ENCODE measurements at regions not wholly inside any gene's neighbourhood (a gene's known extent, or its start where the extent isn't known, plus 50 kb on each side); places are given as distances from the start of the nearest gene placed in this dataset.

DNA sequence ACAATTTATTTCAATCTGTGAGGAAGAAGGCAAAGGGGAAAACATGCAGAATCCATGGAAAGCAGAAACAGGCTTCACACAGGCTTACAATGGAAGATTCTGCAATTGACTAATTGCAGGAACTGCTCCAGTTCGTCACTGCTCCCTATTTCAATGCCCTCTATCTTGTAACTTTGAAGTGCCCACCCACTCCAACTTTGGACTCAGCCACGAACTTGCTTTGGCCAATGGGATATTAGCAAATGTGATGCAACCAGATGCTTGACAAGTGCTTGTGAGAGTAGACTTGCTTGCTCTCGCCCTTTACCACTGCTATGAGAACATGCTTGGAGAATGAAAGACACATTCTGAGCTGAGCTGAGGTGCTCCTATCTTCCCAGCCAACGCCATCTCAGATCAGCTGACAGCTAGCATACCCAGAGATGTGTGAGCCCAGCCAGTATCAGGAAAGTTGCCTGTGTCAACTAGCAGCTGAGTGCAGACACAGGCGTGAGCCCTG lies 105.7 kb upstream of the PTCHD1 start:
- no peak for DNase-seq
- TF ChIP-seq POLR2A (IDR thresholded peaks at IDR 0.05), result no peak
- no peak for TF ChIP-seq CTCF (IDR thresholded peaks at IDR 0.05)
- TF ChIP-seq POLR2AphosphoS5 (IDR thresholded peaks at IDR 0.05), result no peak
- no peak for TF ChIP-seq EP300 (IDR thresholded peaks at IDR 0.05)
- Histone ChIP-seq H3K9me3 (no peaks in the 10 kb centered on the region), H3K27ac (no peak overlapping the region), H3K4me3 (no peak overlapping the region), H3K27me3 (no peaks in the 10 kb centered on the region), H3K36me3 (no peaks in the 10 kb centered on the region), H3K4me1 (peaks cover 0 to 8% (median 0%) of the 10 kb centered on the region in 4 donors)
- 13 to 50% methylated on average over 5 of the region's 5 CpGs for WGBS, 2 donors
- intact Hi-C loops (cut with DNase I), result no loop called here

DNA sequence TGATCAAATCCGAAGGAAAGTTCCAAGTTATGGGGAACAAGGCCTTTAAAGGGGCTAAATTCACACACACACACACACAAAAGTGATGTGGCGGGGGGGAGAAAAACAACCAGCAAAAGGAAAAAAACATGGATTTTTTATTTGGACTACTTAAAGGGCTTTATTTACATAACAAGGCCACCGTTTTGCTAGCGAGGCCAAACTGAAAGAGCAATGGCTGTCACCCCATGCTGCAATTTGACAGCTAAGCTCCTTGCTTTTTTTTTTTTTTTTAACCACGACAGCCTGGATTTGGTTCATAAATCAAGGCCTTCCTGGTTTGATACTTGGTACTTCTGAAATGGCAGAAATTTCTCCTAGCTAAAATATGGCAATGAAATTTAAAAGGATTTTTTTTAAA lies 99.6 kb upstream of the PTCHD1 start:
- no peaks in the 10 kb centered on the region for H3K4me1 ChIP-seq
- TF ChIP-seq CTCF (IDR thresholded peaks at IDR 0.05) (no peak), POLR2A (IDR thresholded peaks at IDR 0.05) (no peak), EP300 (IDR thresholded peaks at IDR 0.05) (no peak), POLR2AphosphoS5 (IDR thresholded peaks at IDR 0.05) (no peak)
- no peaks in the 10 kb centered on the region for H3K9me3 ChIP-seq
- no peak overlapping the region for H3K27ac ChIP-seq
- WGBS, 2 donors, result 65 to 70% methylated on average over 5 of the region's 5 CpGs
- H3K27me3 ChIP-seq, result no peaks in the 10 kb centered on the region
- no peak for DNase-seq
- H3K36me3 ChIP-seq, result no peaks in the 10 kb centered on the region
- H3K4me3 ChIP-seq, result no peak overlapping the region
- intact Hi-C loops (cut with DNase I), result no loop called here

DNA sequence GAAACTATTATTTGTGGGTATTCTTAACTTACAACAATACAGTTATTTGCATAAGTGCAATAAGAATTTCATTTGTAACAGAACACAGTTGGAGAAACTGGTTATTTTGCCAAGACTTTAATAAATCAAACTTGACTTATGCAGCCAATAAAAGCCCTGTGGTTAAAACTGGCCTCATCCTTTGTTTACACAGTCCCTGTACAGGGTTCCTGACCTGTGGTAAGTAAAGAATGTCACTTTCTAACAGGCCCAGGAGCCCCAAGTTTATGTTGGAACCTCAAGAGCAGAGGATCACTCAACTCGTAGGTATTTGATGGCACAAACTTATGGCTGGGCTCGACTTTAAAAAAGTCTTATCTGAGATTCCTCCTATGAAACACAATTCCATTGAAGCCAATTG lies 88.6 kb upstream of the PTCHD1 start:
- Histone ChIP-seq H3K4me1 (peaks cover 0 to 6% (median 0%) of the 10 kb centered on the region in 4 donors), H3K9me3 (no peaks in the 10 kb centered on the region), H3K4me3 (no peak overlapping the region), H3K27me3 (no peaks in the 10 kb centered on the region), H3K27ac (peak overlapping the region in 2 of 4 donors; percentile 17 to 31), H3K36me3 (no peaks in the 10 kb centered on the region)
- no peak for TF ChIP-seq CTCF (IDR thresholded peaks at IDR 0.05)
- TF ChIP-seq EP300 (IDR thresholded peaks at IDR 0.05), result no peak
- TF ChIP-seq POLR2AphosphoS5 (IDR thresholded peaks at IDR 0.05), result no peak
- no peak for TF ChIP-seq POLR2A (IDR thresholded peaks at IDR 0.05)
- intact Hi-C loops (cut with DNase I), result no loop called here
- 31 to 49% methylated on average over 2 of the region's 2 CpGs for WGBS, 2 donors
- no peak for DNase-seq

DNA sequence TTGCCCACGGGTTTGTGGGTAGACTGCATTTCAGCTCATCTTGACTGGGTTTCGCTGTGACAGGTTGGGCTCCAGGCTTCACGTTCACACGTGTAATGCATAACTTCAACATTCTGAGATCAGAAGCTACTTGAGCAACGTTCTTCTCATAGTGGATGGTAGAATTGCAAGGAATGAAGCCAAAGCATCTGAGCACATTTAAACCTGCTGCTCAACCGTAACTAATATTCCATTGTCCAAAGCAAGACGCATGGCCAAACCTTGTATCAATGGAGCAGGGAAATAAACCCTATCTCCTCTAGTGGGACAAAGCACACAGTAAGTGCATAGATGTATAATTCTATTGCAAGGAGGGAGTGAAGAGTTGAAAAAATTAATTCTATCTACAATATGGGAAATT lies 86.5 kb upstream of the PTCHD1 start:
- DNase-seq, result no peak
- WGBS, 2 donors, result 83 to 91% methylated on average over 7 of the region's 7 CpGs
- peaks cover 0 to 3% (median 0%) of the 10 kb centered on the region in 4 donors for H3K9me3 ChIP-seq
- H3K4me3 ChIP-seq, result no peak overlapping the region
- no peaks in the 10 kb centered on the region for H3K27me3 ChIP-seq
- no peak overlapping the region for H3K27ac ChIP-seq
- intact Hi-C loops (cut with DNase I), result no loop called here
- peaks cover 0 to 6% (median 0%) of the 10 kb centered on the region in 4 donors for H3K4me1 ChIP-seq
- H3K36me3 ChIP-seq, result no peaks in the 10 kb centered on the region
- TF ChIP-seq EP300 (IDR thresholded peaks at IDR 0.05) (no peak), POLR2AphosphoS5 (IDR thresholded peaks at IDR 0.05) (no peak), CTCF (IDR thresholded peaks at IDR 0.05) (no peak), POLR2A (IDR thresholded peaks at IDR 0.05) (no peak)

DNA sequence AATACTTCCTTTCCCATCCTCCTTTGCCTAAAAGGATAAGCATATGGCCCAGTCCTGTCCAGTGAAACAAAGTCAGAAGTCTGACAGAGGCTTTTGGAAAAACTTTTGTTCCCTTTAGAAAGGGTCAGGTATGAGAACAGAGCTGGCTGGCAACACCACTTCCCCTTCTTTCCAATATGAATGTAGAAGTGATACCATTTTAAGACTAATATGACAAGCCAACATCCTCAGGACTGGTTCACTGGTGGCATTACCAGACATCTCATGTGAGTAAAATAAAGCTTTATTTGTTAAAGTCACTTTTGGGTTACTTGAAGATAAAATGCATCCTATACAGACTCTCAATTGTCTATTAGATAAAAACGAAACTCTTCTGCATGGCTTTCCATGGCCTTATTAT lies 83.6 kb upstream of the PTCHD1 start:
- Histone ChIP-seq H3K4me3 (no peak overlapping the region), H3K36me3 (no peaks in the 10 kb centered on the region), H3K27ac (no peak overlapping the region), H3K4me1 (no peaks in the 10 kb centered on the region), H3K27me3 (no peaks in the 10 kb centered on the region), H3K9me3 (peaks cover 0 to 3% (median 0%) of the 10 kb centered on the region in 4 donors)
- TF ChIP-seq POLR2AphosphoS5 (IDR thresholded peaks at IDR 0.05) (no peak), EP300 (IDR thresholded peaks at IDR 0.05) (no peak), CTCF (IDR thresholded peaks at IDR 0.05) (no peak), POLR2A (IDR thresholded peaks at IDR 0.05) (no peak)
- no peak for DNase-seq
- intact Hi-C loops (cut with DNase I), result no loop called here
- 65 to 90% methylated on average over 1 of the region's 1 CpG for WGBS, 2 donors

Data from sigmoid colon (tissue), 6 donors.